HepG2 (cell line): ENCODE measurements at regions not wholly inside any gene's neighbourhood (a gene's known extent, or its start where the extent isn't known, plus 50 kb on each side); places are given as distances from the start of the nearest gene placed in this dataset.

Source experiments
- ATAC-seq: fragments of 200-7000 bp; cut with Tn5 transposase; 3 replicates; pipeline ENCODE4 v1.9.1; 2020; ENCODE audit warnings: mild to moderate bottlenecking, moderate library complexity
- BruUV-seq: library from RNA; stranded (reverse); fragments of 400-500 nt; replicated peaks from 2 replicates; lab custom pipeline; 2021; lab: Mats Ljungman, UMichigan
- CTCF ChIA-PET: fragments of 300-600 bp; formaldehyde crosslinking; extraction: SDS; loops from one replicate; lab custom pipeline; 2021; ENCODE audit warnings: low total read pairs, inconsistent platforms, low intra/inter-chr PET ratio; lab: Yijun Ruan, JAX
- POLR2A ChIA-PET: fragments of 350-600 bp; sonication (Branson Sonifier 250); formaldehyde crosslinking; loops from one replicate; lab custom pipeline; 2020; ENCODE audit warnings: antibody characterized with exemption, inconsistent platforms; lab: Yijun Ruan, JAX
- DNase-seq: peaks from one replicate; pipeline ENCODE4 v3.0.0-alpha.2; 2015; ENCODE audit warnings: low spot score
- FAIRE-seq: peaks from 3 replicates; lab custom pipeline; 2011; peaks lifted over from hg19 to GRCh38; lab: Jason Lieb, UNC
- H2AFZ ChIP-seq: one replicate; pipeline ENCODE4 v1.6.1; 2011; ENCODE audit warnings: low read length, inconsistent platforms
- H3K27ac ChIP-seq: fragments of 300-600 bp; 3 replicates; pipeline ENCODE4 v1.8.0; 2011; ENCODE audit warnings: mixed run types, mild to moderate bottlenecking, mixed read lengths, low read length, inconsistent platforms; ENCODE audit not compliant: insufficient read depth; ENCODE audit errors: extremely low read length
- H3K27me3 ChIP-seq, 2 experiments: fragments of 200-600 bp in 1 of 2; 2 replicates in 1 of 2; 3 replicates in 1 of 2; pipeline versions ENCODE4 v1.6.0 to v1.8.0; 2011; ENCODE audit warnings: low read length in 2 of 2, mild to moderate bottlenecking in 2 of 2, moderate library complexity in 2 of 2, inconsistent platforms in 1 of 2; ENCODE audit not compliant: insufficient read depth in 2 of 2, control insufficient read depth in 1 of 2
- H3K36me3 ChIP-seq, 2 experiments: fragments of 200-600 bp in 1 of 2; replicated peaks in 1 of 2; 2 replicates in 1 of 2; 3 replicates in 1 of 2; pipeline versions ENCODE4 v1.5.1 to v1.8.0; 2011; ENCODE audit warnings: low read length in 2 of 2, inconsistent platforms in 1 of 2; ENCODE audit not compliant: insufficient read depth in 2 of 2, control insufficient read depth in 1 of 2
- H3K4me1 ChIP-seq: 2 replicates; pipeline ENCODE4 v1.5.1; 2012; ENCODE audit warnings: low read length, inconsistent platforms; ENCODE audit not compliant: insufficient read depth
- H3K4me2 ChIP-seq: 2 replicates; pipeline ENCODE4 v1.6.0; 2011; ENCODE audit warnings: low read depth, low read length, inconsistent platforms
- H3K4me3 ChIP-seq, 3 experiments: fragments of 200-600 bp in 1 of 3; sonication (generic), shearing (Covaris generic) in 1 of 3; replicated peaks in 1 of 3; 2 replicates each; pipeline ENCODE4 v1.5.1; 2011 to 2016; ENCODE audit warnings: low read length in 3 of 3, inconsistent platforms in 2 of 3, low read depth in 2 of 3, mild to moderate bottlenecking in 2 of 3, control low read depth in 1 of 3, mixed read lengths in 1 of 3; ENCODE audit not compliant: insufficient read depth in 1 of 3
- H3K79me2 ChIP-seq: one replicate; pipeline ENCODE4 v1.6.1; 2011; ENCODE audit warnings: low read length, inconsistent platforms; ENCODE audit not compliant: insufficient read depth
- H3K9ac ChIP-seq: 2 replicates; pipeline ENCODE4 v1.6.0; 2011; ENCODE audit warnings: mild to moderate bottlenecking, low read depth, low read length, inconsistent platforms; ENCODE audit not compliant: insufficient read depth
- H3K9me3 ChIP-seq: 2 replicates; pipeline ENCODE4 v1.5.1; 2012; ENCODE audit warnings: mild to moderate bottlenecking, low read length
- H4K20me1 ChIP-seq: 2 replicates; pipeline ENCODE4 v1.6.0; 2011; ENCODE audit warnings: inconsistent platforms, mild to moderate bottlenecking, low read length, moderate library complexity; ENCODE audit not compliant: insufficient read depth
- CBX1 ChIP-seq: IDR thresholded peaks from one replicate; pipeline ENCODE4 v1.6.1; 2016; ENCODE audit warnings: antibody characterized with exemption, low read depth
- DMAP1 ChIP-seq: IDR thresholded peaks from 2 replicates; pipeline ENCODE4 v1.6.1; 2016
- FOXP1 ChIP-seq, 2 experiments: fragments of 450-650 bp in 1 of 2; IDR thresholded peaks; 2 replicates each; pipeline ENCODE4 v1.6.1; 2017 to 2018; ENCODE audit warnings: antibody characterized with exemption in 1 of 2
- KLF9 ChIP-seq: IDR thresholded peaks from 2 replicates; pipeline ENCODE4 v1.6.1; 2016; ENCODE audit warnings: low read depth
- MAFK ChIP-seq, 2 experiments: IDR thresholded peaks in 1 of 2; conservative IDR thresholded peaks in 1 of 2; 2 replicates each; pipeline ENCODE4 v1.6.1; 2011; ENCODE audit warnings: improper control_type of control experiment in 2 of 2, low read length in 2 of 2
- MNT ChIP-seq: fragments of 450-650 bp; IDR thresholded peaks from 2 replicates; pipeline ENCODE4 v1.6.1; 2016
- SP2 ChIP-seq: sonication (generic); formaldehyde crosslinking; IDR thresholded peaks from 2 replicates; pipeline ENCODE4 v1.5.1; 2020; ENCODE audit warnings: mild to moderate bottlenecking, missing genetic modification reagents
- TBX3 ChIP-seq: fragments of 450-650 bp; IDR thresholded peaks from 2 replicates; pipeline ENCODE4 v1.6.1; 2017; ENCODE audit warnings: antibody characterized with exemption, mild to moderate bottlenecking, inconsistent platforms, borderline replicate concordance
- TCF12 ChIP-seq, 2 experiments: fragments of 450-650 bp in 1 of 2; sonication (generic) in 1 of 2; formaldehyde crosslinking in 1 of 2; IDR thresholded peaks; 2 replicates each; pipeline versions ENCODE4 v1.6.1 to v1.8.0; 2017 to 2022; ENCODE audit warnings: antibody characterized with exemption in 1 of 2, mild to moderate bottlenecking in 1 of 2, missing genetic modification reagents in 1 of 2, moderate library complexity in 1 of 2
- ZFYVE20 ChIP-seq: sonication (generic); formaldehyde crosslinking; IDR thresholded peaks from 2 replicates; pipeline ENCODE4 v1.8.0; 2023; ENCODE audit warnings: low read depth, mild to moderate bottlenecking, moderate library complexity, missing genetic modification reagents, borderline replicate concordance
- WGBS: methylation state at CpG from one replicate; pipeline ENCODE4 v1.1.6; 2017; ENCODE audit warnings: low lambda C conversion rate; 5-methylcytosine and 5-hydroxymethylcytosine counted together
- in situ Hi-C: cut with HindIII; loops from 2 replicates; pipeline ENCODE4 v1.10.0; 2017; ENCODE audit warnings: low pct_unique_long_range_greater_than_20kb; ENCODE audit not compliant: extremely low pct_ligation_motif_present
- intact Hi-C: fragments of 100-400 bp; cut with micrococcal nuclease; formaldehyde crosslinking; loops from one replicate; pipeline ENCODE4 v1.10.0; 2022; ENCODE audit not compliant: unreplicated experiment
- TF ChIP-seq, protein P1 (sequence below): sonication (generic); formaldehyde crosslinking; conservative IDR thresholded peaks from 2 replicates; pipeline ENCODE4 v1.4.0; 2020; ENCODE audit warnings: mild to moderate bottlenecking, missing genetic modification reagents, moderate library complexity

DNA sequence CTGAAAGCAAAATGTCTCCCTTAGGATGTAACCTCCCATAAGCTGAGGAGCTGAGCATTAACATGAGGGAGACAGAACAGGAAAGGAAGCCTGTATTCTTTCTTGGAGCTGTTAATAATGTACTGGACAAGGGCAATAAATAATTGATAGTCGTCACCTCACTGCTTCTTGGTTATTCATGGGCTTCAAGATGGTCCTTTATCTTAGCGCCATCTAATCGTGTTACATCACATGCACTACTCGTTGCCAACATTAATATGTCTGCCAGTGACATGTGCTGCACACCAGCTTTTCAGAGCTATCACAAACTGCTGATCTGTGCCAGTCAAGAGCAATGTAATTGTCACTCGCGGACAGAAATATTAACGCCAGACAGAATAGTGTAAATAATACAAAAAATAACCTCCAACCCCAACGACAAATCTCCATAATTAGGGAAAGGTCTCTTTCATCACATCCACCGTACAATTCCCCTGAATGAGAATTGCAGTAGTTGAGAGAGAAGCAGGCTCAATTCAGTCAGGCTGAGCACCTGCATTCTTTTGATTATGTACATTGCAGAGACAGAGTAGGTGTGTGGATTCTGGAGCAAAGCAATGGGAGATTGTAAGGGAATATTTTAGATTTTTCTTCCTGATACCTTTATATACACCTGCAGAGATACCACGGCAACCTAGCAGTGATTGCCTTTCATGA, 267.1 kb downstream of the SPATA31D1 start (continued):
- TF ChIP-seq TCF12 (IDR thresholded peaks at IDR 0.05), result no peak
- no peak for TF ChIP-seq TCF12 (CRISPR knock-in tag; IDR thresholded peaks at IDR 0.05)

DNA sequence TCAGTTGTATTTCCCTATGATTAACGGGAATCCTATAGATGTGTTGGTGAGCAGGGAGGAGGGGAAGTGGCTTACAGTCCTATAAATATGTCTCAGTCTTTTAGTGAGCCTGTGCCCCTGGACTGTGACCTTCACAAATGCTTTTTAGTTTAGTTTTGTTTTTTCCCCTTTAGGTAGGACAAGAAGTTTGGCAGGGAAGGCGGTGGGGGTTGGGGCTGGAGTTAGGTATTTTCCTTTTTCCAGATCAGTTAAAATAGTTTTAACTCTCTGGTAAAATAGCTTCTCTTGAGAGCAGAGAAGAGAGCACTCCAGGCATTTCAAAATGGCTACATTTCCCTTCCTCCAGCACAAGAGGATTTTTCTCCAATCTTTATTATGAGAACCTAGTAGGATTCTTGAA, 272.1 kb downstream of the SPATA31D1 start:
- ATAC-seq (no peak), DNase-seq (no peak), FAIRE-seq (no peak)
- WGBS, result 0% methylated on average over 2 of the region's 2 CpGs
- intact Hi-C loops, result no loop called here
- H3K36me3 ChIP-seq, result no peaks in the 10 kb centered on the region
- H3K79me2 ChIP-seq, result no peaks in the 10 kb centered on the region
- H4K20me1 ChIP-seq, result no peaks in the 10 kb centered on the region
- in situ Hi-C loops, result no loop called here
- H2AFZ ChIP-seq, result no peak overlapping the region
- H3K9ac ChIP-seq, result no peak overlapping the region
- no peaks in the 10 kb centered on the region for H3K9me3 ChIP-seq
- H3K27me3 ChIP-seq, result no peaks in the 10 kb centered on the region
- no peak overlapping the region for H3K4me3 ChIP-seq
- CTCF ChIA-PET, result no interaction called here
- TF ChIP-seq TBX3 (no peak), MNT (no peak), DMAP1 (CRISPR knock-in tag) (no peak), SP2 (CRISPR knock-in tag) (no peak), KLF9 (CRISPR knock-in tag) (no peak), CBX1 (no peak), ZFYVE20 (no peak), MAFK (conservative IDR thresholded peaks at IDR 0.05 in 1 of 2, IDR thresholded peaks at IDR 0.05 in 1 of 2; ENCODE audit: low read length in 2 of 2) (no peak), FOXP1 (IDR thresholded peaks at IDR 0.05) (no peak), FOXP1 (CRISPR knock-in tag; IDR thresholded peaks at IDR 0.05) (no peak)
- TF ChIP-seq, protein P1, sequence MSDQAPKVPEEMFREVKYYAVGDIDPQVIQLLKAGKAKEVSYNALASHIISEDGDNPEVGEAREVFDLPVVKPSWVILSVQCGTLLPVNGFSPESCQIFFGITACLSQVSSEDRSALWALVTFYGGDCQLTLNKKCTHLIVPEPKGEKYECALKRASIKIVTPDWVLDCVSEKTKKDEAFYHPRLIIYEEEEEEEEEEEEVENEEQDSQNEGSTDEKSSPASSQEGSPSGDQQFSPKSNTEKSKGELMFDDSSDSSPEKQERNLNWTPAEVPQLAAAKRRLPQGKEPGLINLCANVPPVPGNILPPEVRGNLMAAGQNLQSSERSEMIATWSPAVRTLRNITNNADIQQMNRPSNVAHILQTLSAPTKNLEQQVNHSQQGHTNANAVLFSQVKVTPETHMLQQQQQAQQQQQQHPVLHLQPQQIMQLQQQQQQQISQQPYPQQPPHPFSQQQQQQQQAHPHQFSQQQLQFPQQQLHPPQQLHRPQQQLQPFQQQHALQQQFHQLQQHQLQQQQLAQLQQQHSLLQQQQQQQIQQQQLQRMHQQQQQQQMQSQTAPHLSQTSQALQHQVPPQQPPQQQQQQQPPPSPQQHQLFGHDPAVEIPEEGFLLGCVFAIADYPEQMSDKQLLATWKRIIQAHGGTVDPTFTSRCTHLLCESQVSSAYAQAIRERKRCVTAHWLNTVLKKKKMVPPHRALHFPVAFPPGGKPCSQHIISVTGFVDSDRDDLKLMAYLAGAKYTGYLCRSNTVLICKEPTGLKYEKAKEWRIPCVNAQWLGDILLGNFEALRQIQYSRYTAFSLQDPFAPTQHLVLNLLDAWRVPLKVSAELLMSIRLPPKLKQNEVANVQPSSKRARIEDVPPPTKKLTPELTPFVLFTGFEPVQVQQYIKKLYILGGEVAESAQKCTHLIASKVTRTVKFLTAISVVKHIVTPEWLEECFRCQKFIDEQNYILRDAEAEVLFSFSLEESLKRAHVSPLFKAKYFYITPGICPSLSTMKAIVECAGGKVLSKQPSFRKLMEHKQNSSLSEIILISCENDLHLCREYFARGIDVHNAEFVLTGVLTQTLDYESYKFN, result no peak
- H3K4me1 ChIP-seq, result no peaks in the 10 kb centered on the region
- no peak overlapping the region for H3K27ac ChIP-seq
- H3K4me2 ChIP-seq, result no peak overlapping the region
- POLR2A ChIA-PET, result no interaction called here
- BruUV-seq, result no TSS peak
